OCI-LY7 (cell line): ENCODE measurements at regions not wholly inside any gene's neighbourhood (a gene's known extent, or its start where the extent isn't known, plus 50 kb on each side); places are given as distances from the start of the nearest gene placed in this dataset.

ENCODE experiments used
- BruUV-seq: library from RNA; stranded (reverse); fragments of 400-500 nt; replicated peaks from 2 replicates; lab custom pipeline; 2021; lab: Mats Ljungman, UMichigan
- CTCF ChIA-PET: fragments of 300-600 bp; sonication (Branson Sonifier 250); formaldehyde crosslinking; loops from one replicate; lab custom pipeline; 2022; ENCODE audit warnings: antibody characterized with exemption; ENCODE audit not compliant: unreplicated experiment; lab: Charles Lee
- POLR2A ChIA-PET: fragments of 300-600 bp; sonication (Branson Sonifier 250); formaldehyde crosslinking; loops from one replicate; lab custom pipeline; 2022; ENCODE audit warnings: antibody characterized with exemption; lab: Charles Lee
- DNase-seq: peaks from one replicate; pipeline ENCODE4 v3.0.0-alpha.2; 2015; ENCODE audit warnings: low spot score
- H2AFZ ChIP-seq: fragments of 200-600 bp; sonication (generic), shearing (Covaris generic); 2 replicates; pipeline ENCODE4 v1.6.1; 2014; ENCODE audit warnings: mild to moderate bottlenecking, antibody characterized with exemption, low read length, moderate library complexity
- H3K27ac ChIP-seq: fragments of 200-600 bp; sonication (generic); 2 replicates; pipeline ENCODE4 v1.5.1; 2014; ENCODE audit warnings: mixed run types, low read depth, mild to moderate bottlenecking, moderate library complexity, low read length, inconsistent platforms; ENCODE audit not compliant: poor library complexity, severe bottlenecking
- H3K36me3 ChIP-seq: fragments of 200-600 bp; sonication (generic); 2 replicates; pipeline ENCODE4 v1.6.1; 2014; ENCODE audit warnings: mild to moderate bottlenecking, antibody characterized with exemption, low read length, moderate library complexity, mixed read lengths; ENCODE audit not compliant: insufficient read depth
- H3K4me1 ChIP-seq: fragments of 200-600 bp; sonication (generic); 2 replicates; pipeline ENCODE4 v1.5.1; 2014; ENCODE audit warnings: mild to moderate bottlenecking, low read length; ENCODE audit not compliant: insufficient read depth, poor library complexity, severe bottlenecking
- H3K4me2 ChIP-seq: fragments of 200-600 bp; sonication (generic); 2 replicates; pipeline ENCODE4 v1.6.1; 2014; ENCODE audit warnings: mild to moderate bottlenecking, low read length
- H3K4me3 ChIP-seq: fragments of 200-600 bp; sonication (generic); 2 replicates; pipeline ENCODE4 v1.5.1; 2014; ENCODE audit warnings: mild to moderate bottlenecking, low read depth, low read length; ENCODE audit not compliant: poor library complexity, severe bottlenecking
- H3K79me2 ChIP-seq: fragments of 200-600 bp; sonication (generic); 2 replicates; pipeline ENCODE4 v1.6.1; 2016; ENCODE audit warnings: low read depth, mild to moderate bottlenecking, low read length, moderate library complexity, mixed read lengths; ENCODE audit not compliant: insufficient read depth
- H3K9me2 ChIP-seq: fragments of 200-600 bp; sonication (generic); 2 replicates; pipeline ENCODE4 v1.6.1; 2016; ENCODE audit warnings: mild to moderate bottlenecking, low read length, mixed read lengths; ENCODE audit not compliant: insufficient read depth
- H3K9me3 ChIP-seq: fragments of 200-600 bp; sonication (generic); 2 replicates; pipeline ENCODE4 v1.6.1; 2014; ENCODE audit warnings: mild to moderate bottlenecking, mixed run types, low read length, mixed read lengths
- H4K20me1 ChIP-seq: fragments of 200-600 bp; sonication (generic); 2 replicates; pipeline ENCODE4 v1.6.1; 2014; ENCODE audit warnings: mild to moderate bottlenecking, antibody characterized with exemption, low read length, moderate library complexity, mixed read lengths; ENCODE audit not compliant: insufficient read depth
- CTCF ChIP-seq: fragments of 200-600 bp; sonication (generic); conservative IDR thresholded peaks from 2 replicates; pipeline ENCODE4 v1.5.1; 2014; ENCODE audit warnings: mild to moderate bottlenecking, antibody characterized with exemption, low read length, moderate library complexity, mixed read lengths
- EZH2phosphoT487 ChIP-seq: fragments of 200-600 bp; sonication (generic); IDR thresholded peaks from 2 replicates; pipeline ENCODE4 v1.6.1; 2018; ENCODE audit warnings: low read depth, borderline replicate concordance, mild to moderate bottlenecking, mixed run types, antibody characterized with exemption, low read length, moderate library complexity, mixed read lengths
- intact Hi-C: fragments of 100-400 bp; cut with micrococcal nuclease; formaldehyde crosslinking; loops from one replicate; pipeline ENCODE4 v1.10.0; 2022; ENCODE audit not compliant: unreplicated experiment

GRCh38 chr2:83068714-83069113 is 1390.4 kb downstream of the SUCLG1 start:
- H3K4me2 ChIP-seq: no peak overlapping the region
- no peak overlapping the region for H3K27ac ChIP-seq
- no peaks in the 10 kb centered on the region for H3K9me2 ChIP-seq
- intact Hi-C loops: no loop called here
- no peaks in the 10 kb centered on the region for H4K20me1 ChIP-seq
- no peak overlapping the region for H3K4me3 ChIP-seq
- no peaks in the 10 kb centered on the region for H3K36me3 ChIP-seq
- DNase-seq: no peak
- no TSS peak for BruUV-seq
- H3K4me1 ChIP-seq: no peaks in the 10 kb centered on the region
- no peaks in the 10 kb centered on the region for H3K79me2 ChIP-seq
- ChIA-PET CTCF (no interaction called here), POLR2A (no interaction called here)
- H3K9me3 ChIP-seq: no peaks in the 10 kb centered on the region
- TF ChIP-seq EZH2phosphoT487: no peak
- no peak for TF ChIP-seq CTCF
- H2AFZ ChIP-seq: no peak overlapping the region

- no peaks in the 10 kb centered on the region for H3K4me1 ChIP-seq
- no peak for DNase-seq
- POLR2A ChIA-PET: no interaction called here
- no peak overlapping the region for H3K4me2 ChIP-seq
- TF ChIP-seq CTCF (no peak), EZH2phosphoT487 (no peak)
- intact Hi-C loops: no loop called here
- H3K4me3 ChIP-seq: no peak overlapping the region
- no peak overlapping the region for H2AFZ ChIP-seq
- no TSS peak for BruUV-seq
- H3K9me3 ChIP-seq: no peaks in the 10 kb centered on the region
- CTCF ChIA-PET: no interaction called here
- H3K79me2 ChIP-seq: no peaks in the 10 kb centered on the region
- H4K20me1 ChIP-seq: no peaks in the 10 kb centered on the region
- H3K27ac ChIP-seq: no peak overlapping the region
- no peaks in the 10 kb centered on the region for H3K9me2 ChIP-seq
- H3K36me3 ChIP-seq: no peaks in the 10 kb centered on the region
These were observed 1391.1 kb downstream of the SUCLG1 start for GRCh38 chr2:83067947-83068346.

- Histone ChIP-seq H3K9me2 (no peaks in the 10 kb centered on the region), H2AFZ (no peak overlapping the region), H3K27ac (no peak overlapping the region), H3K4me3 (no peak overlapping the region), H3K9me3 (no peaks in the 10 kb centered on the region), H3K36me3 (no peaks in the 10 kb centered on the region), H3K4me1 (no peaks in the 10 kb centered on the region), H3K79me2 (no peaks in the 10 kb centered on the region), H4K20me1 (no peaks in the 10 kb centered on the region), H3K4me2 (no peak overlapping the region)
- BruUV-seq: no TSS peak
- TF ChIP-seq CTCF: no peak
- no peak for TF ChIP-seq EZH2phosphoT487
- DNase-seq: no peak
- CTCF ChIA-PET: no interaction called here
- POLR2A ChIA-PET: interaction anchor here (0.6 kb wide), 1 partner anchor 88 kb away, joined by 3 read pairs; no protein-coding TSS in a partner anchor
- intact Hi-C loops: no loop called here
These were observed 1395.1 kb downstream of the SUCLG1 start for GRCh38 chr2:83063933-83064332.
